RKO (cell line): ENCODE measurements at regions not wholly inside any gene's neighbourhood (a gene's known extent, or its start where the extent isn't known, plus 50 kb on each side); places are given as distances from the start of the nearest gene placed in this dataset.
"Not testable (repeated sequence)": the region's sequence is repeated elsewhere in the genome, so short reads cannot be mapped to it uniquely, and the experiment has no call there.

ENCODE experiments used
- DNase-seq: peaks from one replicate; pipeline ENCODE4 v3.0.0-alpha.2; 2016; ENCODE audit warnings: low spot score

DNA sequence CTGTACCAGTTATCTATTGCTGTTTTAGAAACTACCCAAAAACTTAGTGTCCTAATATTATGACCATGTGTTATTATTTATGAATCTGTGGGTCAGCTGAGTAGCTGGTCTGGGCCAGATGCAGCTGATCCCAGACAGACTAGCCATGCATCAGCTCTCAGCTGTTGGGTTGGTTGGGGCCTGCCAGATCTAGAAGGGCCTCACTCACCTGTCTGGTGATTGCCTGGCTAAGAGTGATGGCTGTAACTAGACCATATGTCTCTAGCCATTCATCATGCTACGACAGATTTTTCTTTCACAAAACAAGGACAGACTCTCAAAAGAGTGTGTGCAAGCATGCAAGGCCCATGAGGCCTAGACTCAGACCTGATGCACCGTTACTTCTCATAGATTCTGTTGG lies 403.2 kb downstream of the SAMD5 start:
- no peak for DNase-seq

- DNase-seq, result no peak
Observed at GRCh38 chr6:147922799-147923198, 414.3 kb downstream of the SAMD5 start.

GRCh38 chr6:147924598-147924997 lies 416.1 kb downstream of the SAMD5 start:
- DNase-seq, result no peak

DNA sequence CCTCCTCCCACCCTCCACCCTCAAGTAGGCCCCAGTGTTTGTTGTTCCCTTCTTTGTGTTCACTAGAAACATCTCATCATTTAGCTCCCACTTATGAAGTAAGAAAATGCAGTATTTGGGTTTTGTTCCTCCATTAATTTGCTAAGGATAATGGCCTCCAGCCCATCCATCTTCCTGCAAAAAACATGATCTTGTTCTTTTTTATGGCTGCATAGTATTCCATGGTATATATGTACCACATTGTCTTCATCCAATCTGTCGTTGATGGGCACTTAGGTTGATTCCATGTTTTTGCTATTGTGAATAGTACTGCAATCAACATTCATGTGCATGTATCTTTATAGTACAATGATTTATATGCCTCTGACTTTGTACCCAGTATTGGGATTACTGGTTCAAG lies 416.8 kb upstream of the SASH1 start:
- no peak for DNase-seq

- no peak for DNase-seq
Observed at GRCh38 chr6:147930745-147931144, 411.9 kb upstream of the SASH1 start.

- no peak for DNase-seq
Observed at GRCh38 chr6:147933224-147933623, 409.4 kb upstream of the SASH1 start.

DNA sequence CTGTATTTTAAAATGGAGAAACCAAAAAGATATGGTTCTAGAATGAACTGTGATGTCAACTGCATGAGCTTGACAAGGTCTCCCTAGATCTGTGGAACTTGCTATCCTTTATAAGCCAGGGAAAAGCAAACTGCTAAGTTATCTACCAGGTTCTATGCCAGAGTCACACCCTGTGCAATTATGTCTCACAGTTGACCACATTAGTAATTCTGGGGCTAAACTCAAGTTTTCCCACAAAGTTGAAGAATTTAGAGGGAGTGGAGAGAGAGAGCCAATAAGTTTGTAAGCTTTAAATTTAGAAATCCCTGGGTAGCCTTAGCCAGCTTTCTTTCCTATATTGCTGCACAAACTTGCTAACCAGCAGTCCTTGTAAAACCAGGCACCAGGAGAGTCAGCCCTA lies 407.0 kb upstream of the SASH1 start:
- no peak for DNase-seq

DNA sequence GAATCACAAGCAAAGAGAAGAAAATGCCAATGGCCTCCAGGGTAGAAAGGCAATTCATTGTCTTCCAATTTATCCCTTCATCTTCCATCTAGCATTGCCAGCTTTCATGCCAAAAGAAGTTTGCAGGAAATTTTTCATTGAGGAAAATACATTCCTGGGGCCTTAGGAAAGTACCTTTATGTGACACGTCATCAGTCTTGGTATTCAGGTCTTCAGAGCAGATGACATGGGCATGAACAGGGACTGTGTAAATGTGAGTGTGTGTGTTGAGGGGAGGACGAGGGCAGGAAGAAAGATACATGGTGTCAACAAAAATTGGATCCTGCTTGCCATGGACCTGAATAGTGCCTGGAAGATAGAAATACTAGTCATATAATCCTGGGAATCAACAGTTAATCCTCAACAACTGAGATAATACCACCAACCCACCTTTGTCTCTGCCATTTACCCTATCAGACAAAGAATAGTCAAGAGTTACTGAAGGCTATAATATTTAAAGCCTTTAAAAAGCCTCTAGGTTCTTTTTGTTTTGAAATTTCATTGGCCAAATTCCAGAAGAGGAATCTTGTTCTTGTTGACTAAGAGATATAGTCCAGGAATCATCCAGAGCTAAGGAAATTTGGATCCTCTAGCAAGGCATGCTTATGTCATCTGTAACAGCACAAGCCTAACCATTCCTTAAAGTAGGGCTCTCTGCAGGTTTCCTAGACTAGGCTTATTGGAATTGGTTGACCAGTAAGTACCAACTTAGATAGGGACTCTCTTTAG lies 405.8 kb upstream of the SASH1 start:
- no peak for DNase-seq

DNA sequence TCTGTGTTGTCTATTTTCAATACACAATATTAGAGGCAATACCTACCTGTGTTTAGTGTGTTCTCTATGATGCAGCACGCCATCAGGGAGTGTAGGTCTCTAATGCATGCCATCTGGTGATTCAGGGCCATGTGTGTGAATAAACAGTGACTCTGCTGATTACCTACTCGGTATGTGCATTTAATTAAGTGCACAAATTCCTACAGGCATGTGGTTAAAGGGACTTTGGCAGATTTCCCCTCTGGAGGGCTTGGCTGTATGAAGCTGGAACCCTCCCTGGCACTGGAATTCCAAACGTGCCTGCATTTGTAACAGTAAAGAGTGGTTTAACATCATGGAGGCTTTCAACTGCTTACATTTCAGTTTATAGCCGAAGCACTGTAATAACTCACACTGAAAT lies 401.5 kb upstream of the SASH1 start:
- DNase-seq, result no peak

GRCh38 chr6:147942363-147942762 lies 400.3 kb upstream of the SASH1 start:
- DNase-seq, result no peak

DNA sequence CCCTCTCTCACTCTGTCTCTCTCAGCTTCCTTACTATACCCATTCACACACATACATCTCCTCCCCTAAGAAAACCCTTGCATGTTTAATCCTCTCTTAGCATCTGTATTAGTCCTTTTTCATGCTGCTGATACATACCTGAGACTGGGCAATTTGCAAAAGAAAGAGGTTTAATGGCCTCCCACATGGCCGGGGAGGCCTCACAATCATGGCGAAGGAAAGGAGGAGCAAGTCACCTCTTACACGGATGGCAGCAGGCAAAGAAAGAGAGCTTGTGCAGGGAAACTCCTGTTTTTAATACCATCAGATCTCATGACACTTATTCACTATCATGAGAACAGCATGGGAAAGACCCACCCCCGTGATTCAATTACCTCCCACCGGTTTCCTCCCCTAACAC lies 398.5 kb upstream of the SASH1 start:
- DNase-seq, result no peak

DNA sequence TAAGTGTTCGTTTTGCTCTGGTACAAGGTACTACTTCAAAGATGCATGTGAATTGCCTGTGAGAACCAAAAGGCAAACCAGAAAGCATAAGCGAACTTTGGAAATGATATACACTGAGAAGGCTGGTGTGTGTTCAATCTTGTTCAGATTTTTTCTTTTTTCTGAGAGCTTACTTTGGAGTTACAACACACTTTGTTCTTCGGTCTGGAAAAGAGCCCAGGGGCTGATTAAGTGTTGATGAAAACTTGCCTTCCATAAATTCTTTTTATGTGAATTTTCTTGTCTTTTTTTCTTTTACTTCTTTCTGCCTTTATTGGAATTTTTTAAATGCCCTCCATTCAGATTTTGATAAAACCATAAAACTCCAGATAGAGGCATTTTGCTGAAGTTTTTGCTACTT lies 395.1 kb upstream of the SASH1 start:
- DNase-seq, result no peak

- no peak for DNase-seq
Observed at GRCh38 chr6:147949981-147950622, 392.5 kb upstream of the SASH1 start.

GRCh38 chr6:147950623-147950987 lies 392.0 kb upstream of the SASH1 start:
- no peak for DNase-seq

- no peak for DNase-seq
Observed at GRCh38 chr6:147951726-147952125, 390.9 kb upstream of the SASH1 start.

DNA sequence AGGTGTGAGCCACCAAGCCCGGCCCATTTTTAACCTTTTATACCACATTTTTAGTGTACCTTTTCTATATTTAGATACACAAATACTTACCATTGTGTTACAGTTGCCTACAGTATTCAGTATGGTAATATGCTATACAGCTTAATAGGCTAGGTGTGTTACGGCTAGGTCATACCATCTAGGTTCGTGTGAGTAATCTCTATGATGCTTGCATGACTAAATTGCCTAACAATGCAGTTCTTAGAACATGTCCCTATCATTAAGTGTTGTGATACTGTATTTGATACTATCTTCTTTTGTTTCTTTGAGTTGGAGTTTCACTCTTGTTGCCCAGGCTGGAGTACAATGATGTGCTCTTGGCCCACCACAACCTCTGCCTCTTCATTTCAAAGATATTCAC lies 387.7 kb upstream of the SASH1 start:
- DNase-seq, result peak; percentile 9

GRCh38 chr6:147958683-147959082 lies 384.0 kb upstream of the SASH1 start:
- no peak for DNase-seq

DNA sequence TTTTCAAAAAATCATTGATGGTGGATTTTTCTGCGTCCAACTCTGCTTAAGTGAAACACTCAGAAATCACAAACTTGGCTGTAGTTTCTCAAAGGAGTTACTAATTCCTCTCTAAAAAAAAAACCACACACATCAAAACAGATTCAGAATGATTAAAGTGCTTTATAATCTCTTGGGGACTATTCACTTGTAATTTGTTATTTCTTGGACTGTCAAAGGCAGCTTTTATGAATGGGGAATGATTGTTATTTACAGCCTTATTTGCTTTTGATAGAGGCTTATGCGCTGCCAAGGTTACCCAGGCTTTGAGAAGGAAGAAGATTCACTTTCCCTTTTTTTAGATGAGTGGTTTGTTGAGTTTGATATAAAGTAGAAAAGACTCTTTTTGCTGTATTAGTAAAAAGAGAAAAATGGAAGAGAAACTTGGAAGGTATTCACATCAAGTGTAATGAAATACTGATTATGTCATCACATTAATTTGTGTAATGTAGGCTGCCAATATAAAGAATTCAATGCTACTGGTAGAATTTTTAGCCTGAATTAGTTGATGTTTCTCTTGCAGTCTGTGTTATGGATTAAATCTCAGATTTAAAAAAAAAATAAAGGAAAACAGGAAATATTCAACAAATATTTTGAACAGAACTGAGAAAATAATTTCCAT lies 381.0 kb upstream of the SASH1 start:
- DNase-seq, result no peak

GRCh38 chr6:147965448-147965847 lies 377.2 kb upstream of the SASH1 start:
- DNase-seq, result not testable (repeated sequence)

DNA sequence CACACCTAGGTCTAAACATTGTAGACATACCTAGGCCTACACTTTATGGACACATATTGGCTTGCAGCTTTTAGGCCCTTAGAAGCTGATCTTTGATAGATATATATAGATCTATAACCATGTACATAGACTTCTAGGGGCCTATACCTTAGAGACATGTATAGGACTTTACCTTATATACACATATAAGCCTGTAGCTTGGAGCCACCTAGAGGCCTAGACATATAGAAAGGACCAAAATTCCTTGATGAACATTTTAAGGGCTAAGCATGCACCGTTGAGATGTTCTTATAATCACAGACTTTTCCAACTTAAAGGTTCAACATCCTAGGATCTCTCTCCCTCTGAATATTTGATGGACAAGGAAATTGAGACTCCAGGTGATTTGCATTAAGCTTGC lies 371.7 kb upstream of the SASH1 start:
- peak; percentile 25 for DNase-seq

DNA sequence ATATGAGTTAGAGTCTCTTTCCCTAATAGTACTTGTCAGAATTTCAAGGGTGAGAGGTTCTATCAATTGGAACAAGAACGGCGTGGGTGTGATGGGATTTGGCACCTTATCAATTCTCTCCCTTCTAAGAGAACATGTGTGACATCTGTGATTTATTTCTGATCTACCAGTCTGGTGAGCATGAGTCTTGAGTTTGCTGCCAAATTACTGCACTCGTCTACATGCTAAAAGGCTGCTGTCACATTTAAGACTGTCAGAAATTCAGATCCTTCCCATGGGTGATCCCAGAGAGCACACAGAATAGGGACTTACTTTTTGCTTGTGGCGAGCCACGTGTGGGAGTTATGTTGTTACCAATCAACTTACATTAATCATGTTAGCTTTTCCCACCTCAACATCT lies 370.2 kb upstream of the SASH1 start:
- no peak for DNase-seq

- DNase-seq, result no peak
Observed at GRCh38 chr6:147973806-147974205, 368.8 kb upstream of the SASH1 start.

GRCh38 chr6:147974376-147974775 lies 368.3 kb upstream of the SASH1 start:
- peak; percentile 30 for DNase-seq
